ENCODE measurements at regions not wholly inside any gene's neighbourhood (a gene's known extent, or its start where the extent isn't known, plus 50 kb on each side); places are given as distances from the start of the nearest gene placed in this dataset.

DNA sequence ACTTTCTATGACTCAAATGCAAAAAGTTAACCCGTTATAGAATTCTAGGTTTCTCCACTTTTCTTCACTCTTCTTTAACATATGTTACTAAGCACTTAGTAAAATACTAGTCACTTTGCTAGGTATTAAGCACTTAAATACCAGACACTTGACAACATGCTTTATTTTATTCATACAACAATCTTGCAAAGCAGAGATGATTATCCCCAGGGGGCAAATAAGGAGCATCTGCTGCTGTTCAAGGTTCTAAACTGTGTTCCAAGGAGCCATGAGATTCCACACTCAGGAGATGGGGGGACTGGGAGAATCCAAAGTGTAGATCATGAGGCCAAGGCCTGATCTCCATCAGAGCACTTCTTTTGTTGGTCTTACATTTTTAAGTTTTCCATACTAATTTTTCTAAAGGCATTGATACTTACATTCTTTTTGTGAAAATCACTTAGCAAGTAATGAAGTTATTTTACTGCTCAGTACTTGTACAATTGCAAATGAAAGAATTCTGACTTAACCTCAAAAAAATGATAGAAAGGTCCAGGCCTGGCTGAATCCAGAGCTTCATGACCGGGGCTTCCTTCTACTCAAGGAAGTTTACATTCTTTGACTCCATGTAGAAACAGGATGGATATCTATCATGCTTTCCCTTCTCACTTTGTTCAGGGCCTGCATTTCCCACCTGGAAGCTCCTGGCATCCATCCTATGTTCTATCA, 504.4 kb upstream of the WWC1 start:
- no peaks in the 10 kb centered on the region for H3K36me3 ChIP-seq (ENCODE audit: insufficient read depth, low read length)

GRCh38 chr5:167790045-167790444, 501.4 kb upstream of the WWC1 start:
- Histone ChIP-seq H3K36me3 (ENCODE audit: insufficient read depth, low read length) (no peaks in the 10 kb centered on the region), H2AFZ (ENCODE audit: low read depth, low read length) (no peak overlapping the region), H3K9me3 (ENCODE audit: low read length) (peaks cover 2% of the 10 kb centered on the region), H3K4me1 (ENCODE audit: insufficient read depth, low read length) (peaks cover 17% of the 10 kb centered on the region), H3K4me3 (ENCODE audit: low read length) (no peak overlapping the region), H3K27me3 (ENCODE audit: insufficient read depth, low read length) (no peaks in the 10 kb centered on the region)

More for the DNA sequence above, 504.4 kb upstream of the WWC1 start:
- Histone ChIP-seq H3K9me3 (ENCODE audit: low read length) (peaks cover 2% of the 10 kb centered on the region), H3K4me1 (ENCODE audit: insufficient read depth, low read length) (peaks cover 8% of the 10 kb centered on the region), H2AFZ (ENCODE audit: low read depth, low read length) (no peak overlapping the region), H3K27me3 (ENCODE audit: insufficient read depth, low read length) (no peaks in the 10 kb centered on the region), H3K4me3 (ENCODE audit: low read length) (no peak overlapping the region)

GRCh38 chr5:167790462-167791260, 500.8 kb upstream of the WWC1 start:
- Histone ChIP-seq H3K27me3 (ENCODE audit: insufficient read depth, low read length) (no peaks in the 10 kb centered on the region), H2AFZ (ENCODE audit: low read depth, low read length) (no peak overlapping the region), H3K36me3 (ENCODE audit: insufficient read depth, low read length) (no peaks in the 10 kb centered on the region), H3K4me3 (ENCODE audit: low read length) (no peak overlapping the region), H3K9me3 (ENCODE audit: low read length) (peaks cover 2% of the 10 kb centered on the region), H3K4me1 (ENCODE audit: insufficient read depth, low read length) (peaks cover 17% of the 10 kb centered on the region)

- H3K36me3 ChIP-seq (ENCODE audit: insufficient read depth, low read length), result no peaks in the 10 kb centered on the region
- no peak overlapping the region for H2AFZ ChIP-seq (ENCODE audit: low read depth, low read length)
- H3K9me3 ChIP-seq (ENCODE audit: low read length), result peaks cover 2% of the 10 kb centered on the region
- no peaks in the 10 kb centered on the region for H3K27me3 ChIP-seq (ENCODE audit: insufficient read depth, low read length)
- no peak overlapping the region for H3K4me3 ChIP-seq (ENCODE audit: low read length)
- peaks cover 17% of the 10 kb centered on the region for H3K4me1 ChIP-seq (ENCODE audit: insufficient read depth, low read length)
These were observed 498.9 kb upstream of the WWC1 start for GRCh38 chr5:167792514-167792913.

DNA sequence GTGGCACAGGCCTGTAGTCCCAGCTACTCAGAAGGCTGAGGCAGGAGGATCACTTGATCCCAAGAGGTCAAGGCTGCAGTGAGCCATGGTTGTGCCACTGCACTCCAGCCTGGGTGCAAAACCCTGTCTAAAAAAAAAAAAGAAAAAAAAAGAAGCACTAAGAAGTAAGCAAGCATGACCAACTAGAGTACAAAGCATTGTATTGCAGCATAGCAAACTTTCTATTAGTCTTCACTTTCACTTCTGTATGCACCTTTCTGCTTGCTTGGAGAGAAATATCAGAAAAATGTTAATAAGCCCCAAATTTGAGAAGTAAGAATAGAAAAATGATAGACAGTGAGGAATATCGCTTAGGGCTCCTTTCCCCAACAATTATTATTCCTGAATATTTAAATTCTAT, 497.7 kb upstream of the WWC1 start:
- Histone ChIP-seq H2AFZ (ENCODE audit: low read depth, low read length) (no peak overlapping the region), H3K27me3 (ENCODE audit: insufficient read depth, low read length) (no peaks in the 10 kb centered on the region), H3K36me3 (ENCODE audit: insufficient read depth, low read length) (no peaks in the 10 kb centered on the region), H3K9me3 (ENCODE audit: low read length) (peaks cover 2% of the 10 kb centered on the region), H3K4me1 (ENCODE audit: insufficient read depth, low read length) (peaks cover 24% of the 10 kb centered on the region), H3K4me3 (ENCODE audit: low read length) (no peak overlapping the region)

DNA sequence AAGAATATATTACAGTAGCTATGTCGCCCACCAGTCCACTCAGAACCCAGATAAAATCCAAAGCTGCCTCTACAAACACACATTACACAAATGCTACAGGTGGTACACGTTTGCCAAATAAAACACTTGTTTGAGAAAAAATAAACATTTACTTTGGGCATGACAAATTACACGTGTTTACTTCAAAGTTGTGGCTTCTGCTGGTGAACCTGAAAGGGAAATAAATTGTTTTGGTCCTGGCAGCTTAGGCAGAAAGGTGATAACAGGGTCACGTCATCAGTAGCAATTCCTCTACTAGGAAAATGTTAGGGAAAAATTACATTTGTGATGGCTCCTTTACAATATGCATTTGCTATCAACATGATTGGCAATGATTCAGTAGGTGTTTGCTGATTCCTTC, 497.3 kb upstream of the WWC1 start:
- Histone ChIP-seq H3K27me3 (ENCODE audit: insufficient read depth, low read length) (no peaks in the 10 kb centered on the region), H2AFZ (ENCODE audit: low read depth, low read length) (no peak overlapping the region), H3K36me3 (ENCODE audit: insufficient read depth, low read length) (peaks cover 4% of the 10 kb centered on the region), H3K4me3 (ENCODE audit: low read length) (no peak overlapping the region), H3K4me1 (ENCODE audit: insufficient read depth, low read length) (peaks cover 24% of the 10 kb centered on the region), H3K9me3 (ENCODE audit: low read length) (no peaks in the 10 kb centered on the region)

DNA sequence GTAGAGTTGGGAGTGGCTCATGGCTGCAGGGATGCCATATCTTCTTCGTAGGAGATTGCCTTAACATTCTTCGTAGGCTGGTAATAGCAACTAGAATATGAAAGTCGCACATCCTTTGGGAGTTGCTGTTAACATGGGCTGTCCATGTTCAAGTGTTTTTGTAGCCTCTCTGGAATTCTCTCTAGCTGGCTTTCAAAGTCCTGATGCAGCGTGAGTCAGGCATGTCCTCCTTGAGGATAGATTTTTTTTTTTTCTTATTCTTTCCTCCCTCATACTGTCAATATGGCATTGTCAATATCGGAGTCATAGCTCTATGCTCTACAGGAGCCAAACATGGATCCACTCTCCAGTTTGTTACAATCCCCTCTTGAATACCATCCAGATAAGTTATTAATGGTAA, 494.8 kb upstream of the WWC1 start:
- Histone ChIP-seq H2AFZ (ENCODE audit: low read depth, low read length) (no peak overlapping the region), H3K4me3 (ENCODE audit: low read length) (no peak overlapping the region), H3K4me1 (ENCODE audit: insufficient read depth, low read length) (peaks cover 22% of the 10 kb centered on the region), H3K36me3 (ENCODE audit: insufficient read depth, low read length) (peaks cover 6% of the 10 kb centered on the region), H3K9me3 (ENCODE audit: low read length) (no peaks in the 10 kb centered on the region), H3K27me3 (ENCODE audit: insufficient read depth, low read length) (no peaks in the 10 kb centered on the region)

- H3K4me1 ChIP-seq (ENCODE audit: insufficient read depth, low read length), result peaks cover 13% of the 10 kb centered on the region
- H3K4me3 ChIP-seq (ENCODE audit: low read length), result no peak overlapping the region
- no peaks in the 10 kb centered on the region for H3K27me3 ChIP-seq (ENCODE audit: insufficient read depth, low read length)
- H3K36me3 ChIP-seq (ENCODE audit: insufficient read depth, low read length), result peaks cover 6% of the 10 kb centered on the region
- no peak overlapping the region for H2AFZ ChIP-seq (ENCODE audit: low read depth, low read length)
- H3K9me3 ChIP-seq (ENCODE audit: low read length), result no peaks in the 10 kb centered on the region
These were observed 493.5 kb upstream of the WWC1 start for GRCh38 chr5:167797933-167798332.

- H3K36me3 ChIP-seq (ENCODE audit: insufficient read depth, low read length), result peaks cover 6% of the 10 kb centered on the region
- no peaks in the 10 kb centered on the region for H3K27me3 ChIP-seq (ENCODE audit: insufficient read depth, low read length)
- no peak overlapping the region for H3K4me3 ChIP-seq (ENCODE audit: low read length)
- H3K4me1 ChIP-seq (ENCODE audit: insufficient read depth, low read length), result peaks cover 16% of the 10 kb centered on the region
- H2AFZ ChIP-seq (ENCODE audit: low read depth, low read length), result no peak overlapping the region
- H3K9me3 ChIP-seq (ENCODE audit: low read length), result no peaks in the 10 kb centered on the region
These were observed 493.0 kb upstream of the WWC1 start for GRCh38 chr5:167798448-167798847.

GRCh38 chr5:167800427-167800826, 491.0 kb upstream of the WWC1 start:
- Histone ChIP-seq H3K36me3 (ENCODE audit: insufficient read depth, low read length) (peaks cover 6% of the 10 kb centered on the region), H3K4me1 (ENCODE audit: insufficient read depth, low read length) (peaks cover 16% of the 10 kb centered on the region), H2AFZ (ENCODE audit: low read depth, low read length) (no peak overlapping the region), H3K4me3 (ENCODE audit: low read length) (no peak overlapping the region), H3K9me3 (ENCODE audit: low read length) (no peaks in the 10 kb centered on the region), H3K27me3 (ENCODE audit: insufficient read depth, low read length) (no peaks in the 10 kb centered on the region)

DNA sequence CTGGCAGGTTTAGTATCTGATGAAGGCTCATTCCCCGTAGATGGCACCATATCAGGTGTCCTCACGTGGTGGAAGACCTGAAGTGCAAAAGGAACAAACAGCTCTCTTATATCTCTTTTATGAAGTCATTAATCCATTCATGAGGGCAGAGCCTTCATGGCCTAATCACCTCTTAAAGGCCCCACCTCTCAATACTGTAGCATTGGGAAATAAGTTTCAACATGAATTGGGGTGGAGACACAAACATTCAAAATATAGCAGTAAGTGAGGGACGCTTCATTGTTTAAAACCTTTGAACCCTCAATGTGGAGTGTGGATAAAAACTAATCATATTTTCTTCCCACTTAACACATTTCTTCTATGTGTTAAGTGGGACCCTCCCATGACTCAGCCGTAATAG, 489.4 kb upstream of the WWC1 start:
- Histone ChIP-seq H3K36me3 (ENCODE audit: insufficient read depth, low read length) (peaks cover 6% of the 10 kb centered on the region), H3K4me1 (ENCODE audit: insufficient read depth, low read length) (peaks cover 16% of the 10 kb centered on the region), H3K9me3 (ENCODE audit: low read length) (no peaks in the 10 kb centered on the region), H3K27me3 (ENCODE audit: insufficient read depth, low read length) (no peaks in the 10 kb centered on the region), H3K4me3 (ENCODE audit: low read length) (no peak overlapping the region), H2AFZ (ENCODE audit: low read depth, low read length) (no peak overlapping the region)

DNA sequence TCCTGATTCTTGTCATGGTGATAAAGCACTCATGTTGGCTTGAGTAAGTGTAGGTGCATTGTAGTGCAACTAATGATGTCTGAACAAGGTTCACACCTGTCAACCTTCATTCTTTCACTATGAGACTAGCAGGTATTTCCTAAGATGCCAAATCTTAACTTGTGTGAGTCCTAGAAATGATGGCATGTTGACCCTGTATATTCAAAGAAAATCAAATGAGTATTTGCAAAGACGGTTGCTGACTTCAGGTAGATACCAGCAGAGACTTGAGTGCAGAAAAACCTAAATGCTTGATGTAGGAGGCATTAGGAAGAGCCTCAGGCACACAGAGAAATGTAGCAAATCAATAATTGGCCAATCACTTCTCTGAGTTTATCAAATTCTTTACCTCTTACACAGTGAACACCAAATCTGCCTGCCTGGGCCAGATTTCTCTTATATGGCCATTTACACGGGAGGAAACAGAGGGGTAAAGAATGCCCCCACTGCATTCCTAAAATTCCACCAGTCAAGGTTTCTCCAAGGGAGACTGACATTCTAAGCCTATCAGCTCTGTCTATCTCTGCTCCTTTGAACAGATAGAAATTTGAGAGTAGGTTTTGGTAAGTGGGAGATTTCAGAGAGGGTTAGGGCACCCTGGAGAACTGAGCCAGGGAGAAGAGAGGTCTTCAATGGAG, 488.6 kb upstream of the WWC1 start:
- H3K27me3 ChIP-seq (ENCODE audit: insufficient read depth, low read length), result no peaks in the 10 kb centered on the region
- H2AFZ ChIP-seq (ENCODE audit: low read depth, low read length), result no peak overlapping the region
- peaks cover 6% of the 10 kb centered on the region for H3K36me3 ChIP-seq (ENCODE audit: insufficient read depth, low read length)
- H3K4me1 ChIP-seq (ENCODE audit: insufficient read depth, low read length), result peaks cover 16% of the 10 kb centered on the region
- H3K9me3 ChIP-seq (ENCODE audit: low read length), result no peaks in the 10 kb centered on the region
- H3K4me3 ChIP-seq (ENCODE audit: low read length), result no peak overlapping the region

GRCh38 chr5:167804512-167805220, 486.8 kb upstream of the WWC1 start:
- Histone ChIP-seq H3K4me1 (ENCODE audit: insufficient read depth, low read length) (peaks cover 9% of the 10 kb centered on the region), H3K4me3 (ENCODE audit: low read length) (no peak overlapping the region), H3K9me3 (ENCODE audit: low read length) (no peaks in the 10 kb centered on the region), H2AFZ (ENCODE audit: low read depth, low read length) (no peak overlapping the region), H3K36me3 (ENCODE audit: insufficient read depth, low read length) (peaks cover 2% of the 10 kb centered on the region), H3K27me3 (ENCODE audit: insufficient read depth, low read length) (no peaks in the 10 kb centered on the region)

Measured in neuron (in vitro differentiated cells).